Fibroblast of upper back skin (primary cell): ENCODE measurements at regions not wholly inside any gene's neighbourhood (a gene's known extent, or its start where the extent isn't known, plus 50 kb on each side); places are given as distances from the start of the nearest gene placed in this dataset.
"Not testable (repeated sequence)": the region's sequence is repeated elsewhere in the genome, so short reads cannot be mapped to it uniquely, and the experiment has no call there.

Source experiments
- DNase-seq: peaks from one replicate; pipeline ENCODE4 v3.0.0-alpha.2; 2013

- no peak for DNase-seq
Measured at GRCh38 chr21:28100366-28100765, 892.3 kb downstream of the LTN1 start.

GRCh38 chr21:28099001-28099705 lies 893.5 kb downstream of the LTN1 start:
- DNase-seq: peak; percentile 32

DNA sequence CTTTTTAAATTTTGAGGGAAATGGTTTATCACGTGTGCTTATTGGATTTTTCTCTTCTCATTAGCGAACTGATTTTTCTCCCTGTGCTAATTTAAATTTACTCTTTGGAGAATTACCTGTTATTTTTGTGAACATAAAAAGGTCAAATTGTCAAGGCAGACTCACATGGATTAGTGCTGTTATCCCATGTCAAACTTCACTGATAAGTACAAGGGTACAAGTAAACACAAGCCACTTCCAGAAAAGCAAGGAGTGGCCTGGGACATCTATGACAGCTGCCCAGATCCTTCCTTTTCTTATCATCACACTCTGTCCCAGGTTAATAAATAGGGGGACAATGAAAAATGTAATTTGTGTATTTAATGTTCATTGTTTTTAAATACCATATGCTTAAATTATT lies 901.2 kb downstream of the LTN1 start:
- DNase-seq: no peak

- no peak for DNase-seq
Measured at GRCh38 chr21:28090546-28090945, 902.1 kb downstream of the LTN1 start.

GRCh38 chr21:28089599-28090441 lies 902.9 kb downstream of the LTN1 start:
- DNase-seq: no peak

GRCh38 chr21:28086861-28087581 lies 905.7 kb downstream of the LTN1 start:
- no peak for DNase-seq

- DNase-seq: no peak
Measured at GRCh38 chr21:28084951-28085350, 907.7 kb downstream of the LTN1 start.

DNA sequence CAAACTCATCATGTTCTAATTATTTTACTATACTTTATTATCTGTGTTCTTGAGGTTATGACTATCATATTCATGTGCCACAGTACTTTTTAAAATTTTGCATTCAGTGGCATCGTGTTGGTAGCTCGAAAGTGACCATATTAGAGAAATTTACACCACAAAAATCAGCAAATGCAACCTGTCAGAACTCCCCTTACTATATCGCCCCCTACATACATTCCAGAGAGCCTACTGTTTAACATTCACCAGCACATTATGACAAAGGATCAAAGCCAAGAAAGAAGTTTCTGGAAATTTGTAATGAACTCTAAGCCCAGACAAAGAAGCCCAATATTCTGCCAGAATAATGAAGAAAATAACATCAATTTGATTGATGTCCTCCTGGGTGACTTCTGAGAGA lies 909.3 kb downstream of the LTN1 start:
- no peak for DNase-seq

GRCh38 chr21:28078126-28078525 lies 914.6 kb downstream of the LTN1 start:
- no peak for DNase-seq

DNA sequence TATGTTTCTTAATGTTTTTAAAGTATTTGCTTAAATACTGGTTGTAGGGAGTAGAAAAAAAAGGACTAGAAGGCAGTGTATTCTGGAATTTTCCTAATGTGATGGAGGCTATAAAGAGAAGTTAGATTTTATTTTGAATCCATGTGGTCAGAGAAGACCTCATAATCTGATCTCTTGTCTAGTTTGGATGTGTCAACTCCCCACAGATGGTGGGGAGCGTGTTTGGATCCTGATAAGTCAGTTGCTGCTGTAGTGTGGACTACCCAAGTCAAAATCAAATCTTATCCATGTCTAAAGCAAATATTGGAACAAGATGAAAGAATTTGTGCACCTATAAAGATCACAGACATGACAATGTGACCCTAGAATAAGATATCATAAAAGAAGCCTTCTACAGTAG lies 918.0 kb downstream of the LTN1 start:
- DNase-seq: no peak

DNA sequence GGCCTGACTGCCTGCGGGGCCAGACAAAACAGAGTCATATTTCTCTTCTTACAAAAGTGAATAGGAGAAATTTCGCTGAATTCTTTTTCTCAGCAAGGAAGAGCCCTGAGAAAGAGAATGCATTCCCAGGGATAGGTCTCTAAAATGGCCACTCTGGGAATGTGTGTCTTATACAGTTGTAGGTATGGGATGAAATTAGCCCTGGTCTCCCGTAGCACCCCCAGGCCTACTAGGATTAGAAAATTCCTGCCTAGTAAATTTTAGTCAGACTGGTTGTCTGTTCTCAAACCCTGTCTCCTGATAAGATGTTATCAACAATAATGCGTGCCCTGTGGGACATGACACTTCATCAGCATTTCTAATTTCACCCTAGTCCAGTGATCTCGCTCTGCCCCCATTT lies 920.1 kb downstream of the LTN1 start:
- no peak for DNase-seq

DNA sequence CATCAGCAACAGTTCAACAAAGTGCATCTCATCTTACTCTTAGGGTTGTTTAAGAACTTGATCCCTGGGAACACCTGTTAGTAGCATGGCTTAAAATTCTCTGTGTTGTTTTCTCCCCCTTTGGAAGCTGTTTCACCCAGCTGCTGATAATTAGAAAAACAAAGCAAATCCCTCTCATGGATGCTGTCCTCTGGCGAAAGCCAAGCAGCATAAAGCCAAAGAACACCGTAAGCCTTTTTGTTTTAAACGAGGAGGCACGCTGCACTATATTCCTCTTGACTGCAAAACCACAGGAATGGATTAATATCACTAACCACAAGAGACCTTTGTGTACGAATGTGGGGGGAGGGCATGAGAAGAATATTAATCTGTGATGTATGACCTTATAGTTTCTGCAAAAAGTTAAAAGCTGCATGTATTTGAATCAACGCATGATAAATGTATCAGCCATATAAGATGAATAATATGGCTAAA lies 923.2 kb downstream of the LTN1 start:
- DNase-seq: peak; percentile 97

DNA sequence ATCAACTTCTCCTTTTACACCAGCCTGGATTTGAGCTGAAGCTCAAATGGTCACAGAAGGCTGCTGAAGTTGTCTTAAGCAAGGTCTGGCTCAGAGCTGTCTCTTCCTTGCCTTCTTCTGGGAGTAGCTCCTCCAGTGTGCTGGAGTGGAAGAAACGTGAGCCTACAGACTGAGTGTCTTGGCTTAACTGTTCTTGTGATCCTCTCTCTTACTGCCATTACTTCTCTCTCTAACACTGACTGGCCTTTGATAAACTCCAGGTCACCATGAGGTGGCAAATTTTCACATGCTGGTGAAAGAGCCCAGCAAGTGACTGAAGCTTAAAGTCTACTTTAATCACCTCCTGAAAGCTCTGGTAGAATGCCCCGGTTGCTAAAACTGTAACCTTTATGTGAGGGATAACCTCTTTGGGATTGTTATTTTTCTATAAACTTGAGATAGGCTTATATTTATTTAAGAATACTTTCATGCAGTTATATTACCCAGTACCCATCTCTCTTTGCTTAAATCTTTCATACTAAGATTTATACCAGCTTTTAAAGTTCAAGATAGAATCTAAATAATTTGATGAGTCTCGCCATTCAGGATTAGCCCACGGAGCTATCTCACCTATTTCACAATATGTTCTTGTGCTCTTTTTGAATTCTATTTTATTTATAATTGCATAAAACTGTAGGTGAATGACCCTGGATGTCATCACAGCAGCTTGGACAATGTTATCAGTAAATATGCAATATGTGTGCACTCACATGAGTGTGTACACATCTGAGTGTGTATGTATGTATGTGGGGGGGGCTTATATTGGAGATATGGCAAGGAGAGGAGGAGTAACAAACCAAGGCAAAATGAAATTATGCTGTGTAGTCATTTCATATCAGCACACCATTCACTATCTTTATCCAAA lies 924.0 kb downstream of the LTN1 start:
- DNase-seq: no peak

- no peak for DNase-seq
Measured at GRCh38 chr21:28066596-28067387, 925.9 kb downstream of the LTN1 start.

- no peak for DNase-seq
Measured at GRCh38 chr21:28066076-28066475, 926.6 kb downstream of the LTN1 start.

GRCh38 chr21:28063241-28064216 lies 929.1 kb downstream of the LTN1 start:
- DNase-seq: no peak

- not testable (repeated sequence) for DNase-seq
Measured at GRCh38 chr21:28052956-28053355, 939.7 kb downstream of the LTN1 start.

DNA sequence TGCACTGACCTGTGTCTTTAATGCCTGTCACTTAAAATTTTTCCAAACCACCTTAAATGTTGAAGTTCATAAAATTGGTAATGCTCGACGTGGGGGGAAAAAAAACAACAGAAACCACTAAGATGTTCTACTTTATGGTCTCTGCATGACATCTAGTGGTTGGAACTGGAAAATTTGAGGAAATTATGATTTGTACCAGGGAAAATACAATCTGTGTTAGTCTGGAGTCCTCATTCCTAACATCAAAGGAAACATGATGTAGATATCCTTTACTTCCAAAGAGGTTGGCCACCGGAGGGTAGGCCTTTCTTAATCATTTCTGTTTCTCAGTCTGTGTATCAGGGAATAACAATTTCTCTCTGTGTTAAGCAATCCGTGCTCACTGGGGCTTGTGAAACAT lies 941.0 kb downstream of the LTN1 start:
- peak; percentile 63 for DNase-seq

- DNase-seq: not testable (repeated sequence)
Measured at GRCh38 chr21:28035692-28036091, 957.0 kb downstream of the LTN1 start.

DNA sequence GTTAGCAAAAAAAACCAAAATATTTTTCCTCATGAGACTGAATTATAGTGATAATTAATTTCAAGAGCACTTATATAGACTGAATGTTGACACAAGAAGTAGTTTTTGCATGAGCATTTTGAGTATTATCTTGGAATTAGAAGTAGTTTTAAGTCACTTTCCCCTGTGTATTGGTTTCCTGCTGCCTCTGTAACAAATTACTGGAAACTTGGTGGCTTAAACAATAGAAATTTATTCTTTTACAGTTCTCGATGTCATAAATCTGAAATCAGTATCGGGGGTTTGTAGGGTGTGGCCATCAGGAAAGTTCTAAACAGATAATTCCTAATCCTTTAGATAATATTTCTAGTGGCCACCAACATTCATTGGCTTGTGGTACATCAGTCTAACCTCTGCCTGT lies 957.8 kb downstream of the LTN1 start:
- not testable (repeated sequence) for DNase-seq
